ENCODE measurements at regions not wholly inside any gene's neighbourhood (a gene's known extent, or its start where the extent isn't known, plus 50 kb on each side); places are given as distances from the start of the nearest gene placed in this dataset.

DNA sequence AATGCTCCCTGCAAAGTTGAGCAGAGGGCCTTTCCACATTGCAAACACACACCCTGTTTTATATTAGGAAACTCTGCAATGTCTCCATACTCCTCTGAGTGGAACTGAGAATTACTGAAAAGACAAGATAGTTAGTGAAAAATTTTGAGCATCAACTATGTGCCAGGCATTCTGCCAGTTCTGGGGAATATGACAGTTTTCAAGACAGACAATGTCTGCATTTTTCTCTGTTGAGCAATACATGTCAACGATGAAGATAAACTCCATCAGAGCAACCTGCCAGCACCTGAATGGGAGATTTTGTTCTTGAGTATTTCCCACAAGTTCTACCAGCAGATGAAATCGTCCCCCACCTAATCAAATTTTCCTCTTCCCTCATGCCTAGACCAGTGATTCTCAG lies 203.4 kb upstream of the BMPER start:
- no peak for TF ChIP-seq POLR2AphosphoS5 (IDR thresholded peaks at IDR 0.05; ENCODE audit: low read depth, low read length)
- no peak for TF ChIP-seq TAF1 (IDR thresholded peaks at IDR 0.05; ENCODE audit: borderline replicate concordance, insufficient read depth, low read length)
- TF ChIP-seq REST (IDR thresholded peaks at IDR 0.05; ENCODE audit: insufficient read depth in 1 of 2, low read depth in 2 of 2, low read length in 2 of 2) = no peak

All from PFSK-1 (cell line).